GM18951 (cell line): ENCODE measurements at regions not wholly inside any gene's neighbourhood (a gene's known extent, or its start where the extent isn't known, plus 50 kb on each side); places are given as distances from the start of the nearest gene placed in this dataset.

Source experiments
- POLR2A ChIP-seq: IDR thresholded peaks from 4 replicates; pipeline ENCODE4 v1.6.1; 2011; ENCODE audit warnings: mild to moderate bottlenecking; ENCODE audit not compliant: insufficient read length, insufficient read depth; ENCODE audit errors: extremely low read depth
- in situ Hi-C: fragments of 300-500 bp; cut with MboI; formaldehyde crosslinking; loops from one replicate; pipeline ENCODE4 v1.12.0; 2022; ENCODE audit warnings: low sequenced_read_pairs, mixed read lengths, inconsistent platforms; ENCODE audit not compliant: unreplicated experiment

DNA sequence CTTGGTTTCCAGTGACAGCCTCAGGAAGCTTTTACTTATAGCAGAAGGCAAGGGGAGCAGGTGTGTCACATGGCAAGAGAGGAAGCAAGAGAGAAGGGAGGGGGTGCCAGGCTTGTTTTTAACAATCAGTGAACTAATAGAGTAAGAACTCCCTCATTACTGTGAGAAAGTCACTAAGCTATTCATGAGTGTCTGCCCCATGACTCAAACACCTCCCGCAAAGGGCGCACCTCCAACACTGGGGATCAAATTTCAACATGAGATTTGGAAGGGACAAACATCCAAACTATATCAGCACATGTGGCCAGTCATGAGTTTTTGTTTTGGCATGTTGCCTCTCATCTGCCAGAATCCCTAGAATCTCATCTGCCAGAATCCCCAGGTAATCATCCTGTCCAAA is 183.5 kb upstream of the C1QTNF7 start:
- no peak for TF ChIP-seq POLR2A
- in situ Hi-C loops, result loop anchor here (5.0 to 25.0 kb wide), 2 partner anchors 213 to 418 kb away; partner anchors contain the start of gene FBXL5

GRCh38 chr4:15245006-15245530 is 182.8 kb upstream of the C1QTNF7 start:
- TF ChIP-seq POLR2A, result no peak
- in situ Hi-C loops, result loop anchor here (25.0 kb wide), 1 partner anchor 417 kb away; the partner anchor contains the start of gene FBXL5

- in situ Hi-C loops, result no loop called here
- TF ChIP-seq POLR2A, result no peak
Observed at GRCh38 chr4:15250021-15250441, 177.8 kb upstream of the C1QTNF7 start.

DNA sequence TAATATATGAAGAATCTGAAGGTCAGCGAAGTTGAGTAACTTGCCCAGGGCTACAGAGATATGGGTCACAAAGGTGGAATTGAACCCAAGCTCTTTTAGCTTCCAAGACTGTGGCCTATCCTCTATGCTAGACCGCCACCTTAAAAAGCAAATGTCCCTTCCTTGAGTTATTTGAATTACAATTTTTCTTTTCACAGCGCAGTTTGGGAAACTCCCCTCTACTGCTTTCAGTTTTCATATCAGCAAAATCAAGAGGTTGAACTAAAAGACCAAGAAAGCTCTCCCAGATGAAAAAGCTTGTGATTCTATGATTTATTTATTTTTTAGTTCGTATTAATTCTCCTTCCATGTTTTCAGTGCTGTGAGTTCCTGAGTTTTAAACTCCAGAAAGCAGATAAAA is 174.5 kb upstream of the C1QTNF7 start:
- in situ Hi-C loops, result no loop called here
- TF ChIP-seq POLR2A, result no peak

GRCh38 chr4:15254236-15254880 is 173.5 kb upstream of the C1QTNF7 start:
- no peak for TF ChIP-seq POLR2A
- in situ Hi-C loops, result no loop called here

GRCh38 chr4:15255537-15255936 is 172.3 kb upstream of the C1QTNF7 start:
- in situ Hi-C loops, result no loop called here
- no peak for TF ChIP-seq POLR2A

DNA sequence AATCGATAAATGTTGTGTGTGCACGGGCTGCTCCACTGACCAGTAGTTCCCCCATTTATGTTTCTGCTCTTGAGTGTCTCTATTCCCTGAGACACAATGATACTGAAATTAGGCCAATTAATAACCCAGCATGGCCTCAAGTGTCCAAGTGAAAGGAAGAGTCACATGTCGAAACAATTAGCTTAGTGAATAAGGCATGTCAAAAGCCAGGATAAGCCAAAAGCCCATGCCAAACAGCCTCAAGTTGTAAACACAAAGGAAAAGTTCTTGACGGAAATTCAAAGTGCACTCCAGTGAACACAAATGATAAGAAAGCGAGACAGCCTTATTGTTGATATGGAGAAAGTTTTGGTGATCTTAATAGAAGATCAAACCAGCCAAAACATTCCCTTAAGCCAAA is 167.1 kb upstream of the C1QTNF7 start:
- no peak for TF ChIP-seq POLR2A

DNA sequence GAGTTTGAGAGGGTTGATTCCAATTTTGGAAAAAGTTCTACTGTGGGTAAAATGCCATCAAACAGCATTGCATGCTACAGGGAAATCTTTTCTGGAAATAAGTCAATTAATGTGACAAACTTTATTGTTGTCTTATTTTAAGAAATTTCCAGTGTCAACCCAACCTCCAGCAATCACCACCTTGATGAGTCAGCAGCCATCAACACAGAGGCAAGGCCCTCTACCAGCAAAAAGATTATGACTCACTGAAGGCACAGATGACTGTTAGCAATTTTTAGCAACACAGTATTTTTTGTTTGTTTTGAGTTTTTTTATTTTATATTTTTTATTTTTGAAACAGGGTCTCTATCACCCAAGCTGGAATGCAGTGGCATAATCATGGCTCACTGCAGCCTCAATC is 165.4 kb upstream of the C1QTNF7 start:
- no peak for TF ChIP-seq POLR2A
- in situ Hi-C loops, result no loop called here

More for the DNA sequence above, 167.1 kb upstream of the C1QTNF7 start:
- in situ Hi-C loops, result no loop called here

GRCh38 chr4:15270201-15270600 is 157.6 kb upstream of the C1QTNF7 start:
- in situ Hi-C loops, result no loop called here
- no peak for TF ChIP-seq POLR2A

- no peak for TF ChIP-seq POLR2A
- in situ Hi-C loops, result no loop called here
Observed at GRCh38 chr4:15286041-15286440, 141.8 kb upstream of the C1QTNF7 start.

- no peak for TF ChIP-seq POLR2A
- in situ Hi-C loops, result no loop called here
Observed at GRCh38 chr4:15291122-15291521, 136.7 kb upstream of the C1QTNF7 start.

GRCh38 chr4:15293711-15294110 is 134.1 kb upstream of the C1QTNF7 start:
- in situ Hi-C loops, result no loop called here
- TF ChIP-seq POLR2A, result no peak

- in situ Hi-C loops, result no loop called here
Observed at GRCh38 chr4:15294202-15294601, 133.6 kb upstream of the C1QTNF7 start.

DNA sequence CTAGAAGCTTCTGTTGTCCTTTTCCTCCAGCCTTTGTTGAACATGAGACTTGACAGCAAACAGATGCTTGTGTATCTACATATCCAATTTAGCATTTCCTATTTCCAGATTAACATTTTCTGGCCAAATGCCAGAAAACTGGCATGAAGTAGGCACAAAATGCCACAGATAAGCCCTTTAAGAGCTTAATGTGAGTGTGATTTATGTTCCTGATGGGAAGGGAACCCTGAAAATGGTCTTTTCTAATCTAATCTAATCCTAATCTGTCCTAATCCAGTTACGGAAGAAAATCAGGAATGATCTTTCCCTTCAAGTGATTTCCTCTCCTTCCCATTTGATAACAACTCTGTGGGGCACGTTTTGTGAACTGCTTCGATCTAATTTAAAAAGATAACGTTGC is 133.0 kb upstream of the C1QTNF7 start:
- in situ Hi-C loops, result no loop called here

More at GRCh38 chr4:15294202-15294601, 133.6 kb upstream of the C1QTNF7 start:
- no peak for TF ChIP-seq POLR2A

More for the DNA sequence above, 133.0 kb upstream of the C1QTNF7 start:
- no peak for TF ChIP-seq POLR2A
